Hematopoietic multipotent progenitor cell treated with erythropoietin and hydrocortisone succinate and interleukin-3 and kit ligand, for 8 days (in vitro differentiated cells): ENCODE measurements at regions not wholly inside any gene's neighbourhood (a gene's known extent, or its start where the extent isn't known, plus 50 kb on each side); places are given as distances from the start of the nearest gene placed in this dataset.
"Not testable (repeated sequence)": the region's sequence is repeated elsewhere in the genome, so short reads cannot be mapped to it uniquely, and the experiment has no call there.

Experiments used
- DNase-seq: peaks from one replicate; pipeline ENCODE4 v3.0.0-alpha.2; 2015

- DNase-seq = no peak
Observed at GRCh38 chr7:119482671-119483070, 790.3 kb upstream of the KCND2 start.

DNA sequence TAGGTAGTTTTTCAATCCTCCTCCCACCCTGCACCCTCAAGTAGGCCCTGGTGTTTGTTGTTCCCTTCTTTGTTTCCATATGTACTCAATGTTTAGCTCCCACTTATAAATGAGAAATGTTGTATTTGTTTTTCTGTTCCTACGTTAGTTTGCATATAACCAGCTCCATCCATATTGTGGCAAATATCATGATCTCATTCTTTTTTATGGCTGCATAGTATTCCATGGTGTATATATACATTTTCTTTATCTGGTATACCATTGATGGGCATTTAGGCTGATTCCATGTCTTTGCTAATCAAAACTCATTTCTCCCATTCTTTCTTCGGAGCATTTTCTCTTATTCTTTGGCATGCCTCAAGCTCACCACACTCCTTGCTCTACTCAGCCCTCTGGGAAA is 789.6 kb upstream of the KCND2 start:
- DNase-seq = no peak

GRCh38 chr7:119514326-119514725 is 758.6 kb upstream of the KCND2 start:
- DNase-seq = no peak

GRCh38 chr7:119515214-119515613 is 757.8 kb upstream of the KCND2 start:
- DNase-seq = no peak

DNA sequence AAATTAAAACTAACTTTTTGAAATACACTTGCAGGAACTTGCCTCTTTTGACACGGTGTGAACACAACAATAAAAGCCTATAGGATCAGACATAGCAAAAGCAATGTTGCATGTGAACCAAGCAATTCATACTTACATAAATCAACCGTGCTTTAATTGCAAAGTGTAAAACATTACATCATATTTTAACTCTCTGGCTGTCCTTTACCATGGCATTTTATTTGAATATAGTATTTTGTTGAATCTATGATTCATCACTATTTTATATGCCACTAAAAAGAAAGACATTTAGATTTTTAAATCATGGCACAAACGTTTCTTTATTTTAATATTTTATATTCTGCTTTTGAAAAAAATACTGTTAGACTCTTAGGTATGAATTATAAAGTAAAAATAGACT is 757.0 kb upstream of the KCND2 start:
- no peak for DNase-seq

DNA sequence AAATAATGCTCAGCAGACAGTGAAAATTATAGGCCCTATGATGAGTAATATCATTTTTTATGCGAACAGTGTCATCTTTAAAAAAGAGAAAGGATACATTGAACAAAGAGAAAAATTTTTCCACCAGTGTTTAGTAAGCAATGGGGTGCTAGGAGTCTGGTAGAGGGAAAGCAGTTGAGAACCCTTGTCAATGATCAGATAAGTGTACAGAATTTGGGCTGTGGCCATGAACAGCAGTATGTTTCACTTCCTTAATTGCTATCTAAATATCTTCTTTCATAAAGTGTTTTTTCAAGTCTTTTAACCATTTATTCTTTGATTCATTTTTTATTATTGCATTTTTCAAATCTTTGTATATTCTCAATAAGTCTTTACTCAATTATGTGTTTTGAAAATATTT is 750.7 kb upstream of the KCND2 start:
- no peak for DNase-seq

DNA sequence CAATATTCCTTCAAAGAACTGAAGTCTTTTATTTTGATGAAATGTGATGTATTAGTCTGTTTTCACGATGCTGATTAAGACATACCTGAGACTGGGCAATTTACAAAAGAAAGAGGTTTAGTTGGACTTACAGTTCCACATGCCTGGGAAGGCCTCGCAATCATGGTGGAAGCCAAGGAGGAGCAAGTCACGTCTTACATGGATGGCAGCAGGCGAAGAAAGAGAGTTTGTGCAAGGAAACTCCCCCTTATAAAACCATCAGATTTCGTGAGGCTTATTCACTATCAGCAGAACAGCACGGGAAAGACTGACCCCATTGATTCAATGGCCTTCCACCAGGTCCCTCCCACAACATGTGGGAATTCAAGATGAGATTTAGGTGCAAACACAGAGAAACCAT is 750.3 kb upstream of the KCND2 start:
- no peak for DNase-seq

GRCh38 chr7:119545118-119545517 is 727.9 kb upstream of the KCND2 start:
- no peak for DNase-seq

- no peak for DNase-seq
Observed at GRCh38 chr7:119555788-119556187, 717.2 kb upstream of the KCND2 start.

- DNase-seq = no peak
Observed at GRCh38 chr7:119556436-119556835, 716.5 kb upstream of the KCND2 start.

DNA sequence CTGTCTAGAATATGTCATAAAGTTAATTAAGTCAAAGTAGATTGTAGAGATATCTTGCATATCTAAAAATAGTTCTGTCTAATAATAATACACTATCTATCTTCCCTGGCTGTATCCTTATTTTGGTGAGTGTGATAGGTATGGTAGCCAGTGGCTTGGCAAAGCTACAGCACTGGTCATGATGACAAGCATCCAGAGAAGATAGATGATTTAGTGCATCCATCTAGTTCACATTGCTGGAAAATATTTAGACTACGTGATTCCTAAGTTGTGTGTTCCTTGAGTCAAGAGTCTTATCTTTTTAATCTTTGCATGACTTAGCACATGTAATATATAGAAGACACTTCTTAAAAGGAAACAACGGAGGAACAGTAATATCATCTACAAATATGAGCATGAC is 711.2 kb upstream of the KCND2 start:
- DNase-seq = no peak

DNA sequence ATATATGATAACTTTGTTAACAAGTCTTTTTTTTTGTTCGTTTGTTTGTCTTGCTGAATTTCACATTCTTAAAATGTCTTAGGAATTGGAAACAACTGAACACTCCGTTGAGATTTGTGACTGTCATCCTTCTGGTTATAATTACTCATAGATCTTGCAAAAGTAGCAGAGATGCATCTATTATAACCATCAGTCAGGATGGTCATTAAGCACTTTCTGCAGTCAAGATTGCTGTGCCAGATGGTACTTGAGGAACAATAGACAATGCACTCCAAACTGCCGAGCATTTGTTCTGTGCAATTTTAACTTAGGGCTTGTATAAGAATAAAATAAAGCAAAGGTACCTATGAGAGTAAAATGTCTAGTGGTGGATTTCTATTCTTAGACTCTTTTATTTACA is 710.1 kb upstream of the KCND2 start:
- DNase-seq = no peak

DNA sequence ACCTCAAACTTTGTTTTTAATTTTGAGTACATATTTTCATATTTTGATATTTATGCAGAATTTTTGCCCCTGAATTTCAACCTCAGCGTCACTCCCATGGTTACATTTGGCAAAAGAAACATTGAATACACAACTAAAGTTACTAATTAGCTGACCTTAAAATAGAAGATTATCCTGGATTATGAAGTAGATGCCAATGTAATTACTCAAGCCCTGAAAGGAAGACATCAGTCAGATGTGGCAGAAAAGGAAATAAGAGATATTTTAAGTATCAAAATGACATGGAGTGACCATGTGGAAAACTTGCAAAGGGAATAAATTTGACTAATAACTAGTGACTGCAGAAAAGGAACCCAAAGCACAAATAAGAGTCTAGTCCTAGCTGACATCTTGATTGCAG is 701.3 kb upstream of the KCND2 start:
- DNase-seq = no peak

- DNase-seq = no peak
Observed at GRCh38 chr7:119572132-119572531, 700.8 kb upstream of the KCND2 start.

GRCh38 chr7:119572541-119572940 is 700.4 kb upstream of the KCND2 start:
- DNase-seq = no peak

DNA sequence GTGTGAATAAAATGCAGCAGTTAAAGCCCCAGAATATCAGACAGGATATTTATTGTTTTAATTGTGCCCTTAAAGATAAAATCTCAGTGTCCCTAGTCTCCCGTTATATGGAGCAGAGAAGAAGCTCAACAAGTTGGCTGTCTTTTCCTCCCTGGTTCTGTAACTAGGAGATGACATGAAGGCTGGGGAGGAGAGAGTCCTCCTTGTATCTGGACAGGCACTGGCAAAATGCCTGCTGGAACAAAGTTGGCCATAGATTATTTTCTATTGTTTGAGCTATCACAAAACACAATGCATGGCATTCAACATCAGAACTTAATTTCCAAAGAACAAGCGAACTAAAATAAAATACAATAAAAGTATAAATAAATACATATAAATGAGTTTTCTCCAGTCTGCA is 694.9 kb upstream of the KCND2 start:
- no peak for DNase-seq

- no peak for DNase-seq
Observed at GRCh38 chr7:119594956-119595355, 678.0 kb upstream of the KCND2 start.

DNA sequence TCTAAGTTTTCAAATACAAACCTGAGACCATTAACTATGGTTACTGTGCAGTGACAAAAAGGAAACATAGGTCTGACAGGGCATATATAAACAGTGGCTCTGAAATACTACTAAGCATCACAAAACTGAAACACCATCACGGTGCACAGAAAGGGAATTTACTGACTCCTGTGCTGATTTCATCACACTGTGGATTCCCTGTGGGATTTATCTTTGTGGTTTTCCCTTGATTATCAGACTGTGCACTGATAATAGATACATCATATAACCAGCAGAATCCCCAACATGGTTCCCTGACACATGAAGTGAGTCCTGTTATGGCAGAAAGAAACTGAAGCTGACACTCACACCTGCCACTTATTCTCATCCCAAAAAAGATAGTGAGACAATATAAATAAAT is 676.3 kb upstream of the KCND2 start:
- DNase-seq = no peak

GRCh38 chr7:119606297-119606696 is 666.7 kb upstream of the KCND2 start:
- DNase-seq = no peak

GRCh38 chr7:119620769-119621168 is 652.2 kb upstream of the KCND2 start:
- no peak for DNase-seq

DNA sequence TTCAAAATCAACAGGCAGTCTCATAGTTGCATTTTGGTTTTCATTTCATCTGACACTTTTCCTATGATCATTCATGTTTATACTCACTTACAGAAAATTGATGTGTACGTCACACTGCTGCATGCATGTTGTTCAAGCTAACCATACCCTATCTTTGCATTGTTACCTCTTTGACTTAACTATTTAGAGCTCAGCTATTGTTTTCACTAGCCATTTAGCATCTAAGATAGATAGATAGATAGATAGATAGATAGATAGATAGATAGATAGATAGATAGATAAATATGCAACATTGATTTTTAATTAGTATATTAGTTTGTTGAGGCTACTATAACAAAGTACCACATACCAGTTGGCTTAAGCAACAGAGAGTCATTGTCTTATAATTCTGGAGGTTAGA is 649.5 kb upstream of the KCND2 start:
- no peak for DNase-seq

DNA sequence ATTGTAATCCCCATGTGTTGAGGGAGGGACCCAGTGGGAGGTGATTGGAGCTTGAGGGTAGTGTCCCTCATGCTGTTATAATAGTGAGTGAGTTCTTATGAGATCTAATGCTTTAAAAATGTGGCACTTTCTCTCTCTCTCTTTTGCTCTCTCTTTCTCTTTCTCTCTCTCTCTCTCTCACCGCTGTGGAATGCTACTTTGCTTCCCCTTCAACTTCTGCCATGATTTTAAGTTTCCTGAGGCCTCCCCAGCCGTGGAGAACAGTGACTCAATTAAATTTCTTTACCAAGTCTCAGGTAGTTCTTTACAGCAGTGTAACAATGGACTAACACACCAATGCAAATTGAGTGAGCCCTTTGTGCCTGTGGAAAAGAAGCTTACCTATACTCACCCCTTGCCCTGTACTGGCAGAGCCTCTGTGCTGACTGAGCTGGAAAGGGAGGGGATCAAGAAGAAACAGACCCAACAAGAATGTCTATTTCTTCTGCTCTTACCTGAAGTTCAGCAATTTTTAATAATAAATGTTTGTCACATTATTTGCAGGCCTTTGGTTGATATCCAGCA is 642.5 kb upstream of the KCND2 start:
- no peak for DNase-seq

- not testable (repeated sequence) for DNase-seq
Observed at GRCh38 chr7:119633812-119634211, 639.2 kb upstream of the KCND2 start.

DNA sequence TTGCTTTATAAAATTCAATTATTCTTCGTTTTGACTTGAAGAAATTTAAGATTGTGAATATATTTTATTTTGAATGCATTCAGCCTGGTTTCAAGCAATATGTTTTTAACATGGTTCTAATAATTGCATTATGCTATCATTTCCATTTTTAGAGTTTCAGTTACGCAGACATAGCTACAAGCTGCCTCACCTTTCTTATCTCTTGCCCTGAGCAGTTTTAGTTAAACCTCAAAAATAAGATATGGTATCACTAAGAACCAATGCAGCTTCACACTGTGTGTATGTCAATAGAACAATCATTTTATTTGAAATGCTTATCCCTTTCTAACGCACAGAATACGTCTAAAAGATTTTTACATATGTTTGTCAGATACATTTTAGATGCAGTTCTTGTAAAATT is 632.6 kb upstream of the KCND2 start:
- DNase-seq = no peak

GRCh38 chr7:119640861-119641260 is 632.1 kb upstream of the KCND2 start:
- DNase-seq = no peak

GRCh38 chr7:119643558-119643957 is 629.4 kb upstream of the KCND2 start:
- DNase-seq = no peak
